ENCODE measurements at regions not wholly inside any gene's neighbourhood (a gene's known extent, or its start where the extent isn't known, plus 50 kb on each side); places are given as distances from the start of the nearest gene placed in this dataset.

- no peak for DNase-seq (ENCODE audit: low read depth)
- in situ Hi-C loops (cut with HindIII; ENCODE audit: low sequenced_read_pairs), result no loop called here
- no peak for TF ChIP-seq CTCF (IDR thresholded peaks at IDR 0.05; ENCODE audit: low read depth, low read length, missing control alignments)
- H3K4me3 ChIP-seq (ENCODE audit: low read depth, low read length), result no peak overlapping the region
Measured at GRCh38 chr12:90004319-90005074, 295.9 kb upstream of the ATP2B1 start.

DNA sequence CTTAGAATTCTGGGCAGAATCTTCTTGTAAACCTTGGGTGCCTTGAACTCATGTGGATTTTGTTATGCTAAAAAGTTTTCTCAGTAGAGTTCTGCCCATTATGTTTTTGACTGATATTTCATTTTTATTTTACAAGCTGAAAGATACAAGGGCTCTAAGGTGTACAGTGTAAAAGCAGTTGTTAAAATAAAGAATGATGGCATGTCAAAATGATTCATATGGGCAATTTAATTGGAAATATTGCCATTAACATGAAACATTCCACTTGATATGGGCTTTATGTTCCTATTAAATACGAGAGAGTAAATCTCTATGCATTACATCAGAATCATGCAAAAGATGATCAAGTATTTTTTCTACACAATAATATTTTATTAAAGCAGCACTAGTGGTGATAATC lies 295.1 kb upstream of the ATP2B1 start:
- no peak for TF ChIP-seq CTCF (IDR thresholded peaks at IDR 0.05; ENCODE audit: low read depth, low read length, missing control alignments)
- in situ Hi-C loops (cut with HindIII; ENCODE audit: low sequenced_read_pairs), result no loop called here

GRCh38 chr12:90000721-90001120 lies 292.1 kb upstream of the ATP2B1 start:
- no peak for DNase-seq (ENCODE audit: low read depth)
- in situ Hi-C loops (cut with HindIII; ENCODE audit: low sequenced_read_pairs), result no loop called here
- TF ChIP-seq CTCF (IDR thresholded peaks at IDR 0.05; ENCODE audit: low read depth, low read length, missing control alignments), result no peak
- H3K4me3 ChIP-seq (ENCODE audit: low read depth, low read length), result no peak overlapping the region

More for the DNA sequence above, 295.1 kb upstream of the ATP2B1 start:
- no peak overlapping the region for H3K4me3 ChIP-seq (ENCODE audit: low read depth, low read length)
- no peak for DNase-seq (ENCODE audit: low read depth)

DNA sequence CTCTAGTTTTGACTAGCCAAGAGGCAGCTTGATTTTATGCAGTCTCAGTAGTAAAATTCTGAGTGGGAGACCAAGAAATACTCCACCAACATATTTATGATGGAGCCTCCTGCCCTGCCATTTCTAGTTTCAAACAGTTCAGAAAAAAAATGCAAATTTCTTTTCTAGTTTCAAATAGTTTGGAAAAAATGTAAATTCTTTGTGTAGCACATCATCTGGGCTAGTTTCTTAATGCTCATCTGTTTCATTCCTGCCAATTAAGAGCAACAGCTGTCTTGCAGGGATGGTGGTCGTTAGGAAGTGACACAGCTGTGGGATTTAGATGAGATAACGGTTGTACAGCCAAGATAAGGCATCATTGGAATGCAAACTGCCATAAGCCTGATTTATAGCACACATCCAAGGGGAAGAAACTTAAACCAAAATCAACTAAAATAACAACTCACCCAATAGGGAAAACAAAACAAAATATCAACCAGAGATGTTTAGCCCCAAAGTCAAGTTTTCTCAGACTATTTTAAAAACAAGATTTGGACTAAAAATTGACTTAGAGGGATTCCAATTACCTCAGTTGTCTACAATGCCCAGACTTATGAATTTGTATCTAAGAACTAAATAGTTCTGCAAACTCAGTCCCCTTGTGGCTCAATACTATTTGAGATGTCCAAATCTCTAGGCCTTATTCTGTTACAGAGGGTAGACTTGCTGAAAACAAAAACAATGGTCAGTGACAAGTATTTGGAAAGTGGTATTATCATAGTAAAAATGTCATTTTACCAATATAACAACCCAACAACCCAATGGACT lies 291.3 kb upstream of the ATP2B1 start:
- no peak for TF ChIP-seq CTCF (IDR thresholded peaks at IDR 0.05; ENCODE audit: low read depth, low read length, missing control alignments)
- H3K4me3 ChIP-seq (ENCODE audit: low read depth, low read length), result no peak overlapping the region
- no peak for DNase-seq (ENCODE audit: low read depth)
- in situ Hi-C loops (cut with HindIII; ENCODE audit: low sequenced_read_pairs), result no loop called here

- no peak overlapping the region for H3K4me3 ChIP-seq (ENCODE audit: low read depth, low read length)
- no peak for DNase-seq (ENCODE audit: low read depth)
- no peak for TF ChIP-seq CTCF (IDR thresholded peaks at IDR 0.05; ENCODE audit: low read depth, low read length, missing control alignments)
- in situ Hi-C loops (cut with HindIII; ENCODE audit: low sequenced_read_pairs), result no loop called here
Measured at GRCh38 chr12:89995870-89996269, 287.2 kb upstream of the ATP2B1 start.

DNA sequence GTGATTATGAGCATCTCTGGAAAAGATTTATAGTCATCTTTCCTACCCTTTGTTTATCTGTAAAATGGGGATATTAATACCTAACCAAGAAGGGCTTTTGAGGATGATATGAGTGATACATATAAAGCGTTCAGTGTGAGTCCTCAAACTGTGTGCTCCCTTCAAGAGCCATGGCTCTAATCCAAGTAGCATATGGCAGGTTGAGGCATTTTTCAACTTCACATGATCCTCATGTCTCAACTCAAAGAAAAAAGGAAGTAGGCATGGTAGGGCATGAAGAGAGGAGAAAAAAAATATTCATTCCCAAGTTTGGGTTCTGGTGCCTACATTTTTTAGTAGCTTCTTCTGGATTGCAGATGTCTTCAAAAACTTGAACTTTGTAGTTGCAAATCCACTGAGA lies 286.3 kb upstream of the ATP2B1 start:
- no peak for TF ChIP-seq CTCF (IDR thresholded peaks at IDR 0.05; ENCODE audit: low read depth, low read length, missing control alignments)
- no peak overlapping the region for H3K4me3 ChIP-seq (ENCODE audit: low read depth, low read length)
- no peak for DNase-seq (ENCODE audit: low read depth)
- in situ Hi-C loops (cut with HindIII; ENCODE audit: low sequenced_read_pairs), result no loop called here

Measured in astrocyte of the cerebellum (primary cell).